ENCODE measurements at regions not wholly inside any gene's neighbourhood (a gene's known extent, or its start where the extent isn't known, plus 50 kb on each side); places are given as distances from the start of the nearest gene placed in this dataset.
"Not testable (repeated sequence)": the region's sequence is repeated elsewhere in the genome, so short reads cannot be mapped to it uniquely, and the experiment has no call there.

DNA sequence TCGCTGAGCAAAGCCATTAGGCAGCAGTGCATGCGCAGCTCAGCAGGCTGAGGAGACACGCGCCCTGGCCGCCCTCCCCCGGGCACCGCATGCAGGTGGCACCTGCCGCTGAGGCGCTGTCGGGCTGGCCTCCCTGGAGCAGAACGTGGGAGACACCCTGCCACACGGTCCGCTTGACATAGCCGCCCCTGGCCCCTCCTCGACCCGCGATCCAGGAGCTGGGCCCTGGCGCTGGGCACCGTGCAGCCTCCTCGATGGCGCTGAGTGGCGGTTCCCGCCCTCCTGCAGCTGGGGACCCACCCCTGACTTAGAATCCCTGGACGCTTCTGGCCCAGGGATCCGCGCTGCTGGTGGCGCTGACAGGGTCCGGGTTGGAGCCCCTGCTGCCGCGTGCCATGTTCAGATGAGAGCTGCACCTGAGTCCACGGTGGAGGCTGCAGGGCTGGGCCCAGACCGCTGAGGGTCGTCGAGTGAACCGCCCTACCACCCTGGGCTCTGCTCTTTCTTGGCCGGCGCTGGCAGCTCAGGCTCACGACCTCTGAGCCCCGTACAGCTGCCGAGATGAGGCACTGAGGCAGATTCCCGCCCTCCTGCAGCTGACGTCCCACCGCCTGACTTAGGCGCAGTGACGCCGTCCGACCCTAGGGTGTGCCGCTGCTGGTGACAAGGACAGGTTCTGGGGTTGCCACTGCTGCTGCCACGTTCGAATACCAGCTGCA is 116.8 kb downstream of the OR13A1 start:
- no peak for DNase-seq (ENCODE audit: low read depth)

DNA sequence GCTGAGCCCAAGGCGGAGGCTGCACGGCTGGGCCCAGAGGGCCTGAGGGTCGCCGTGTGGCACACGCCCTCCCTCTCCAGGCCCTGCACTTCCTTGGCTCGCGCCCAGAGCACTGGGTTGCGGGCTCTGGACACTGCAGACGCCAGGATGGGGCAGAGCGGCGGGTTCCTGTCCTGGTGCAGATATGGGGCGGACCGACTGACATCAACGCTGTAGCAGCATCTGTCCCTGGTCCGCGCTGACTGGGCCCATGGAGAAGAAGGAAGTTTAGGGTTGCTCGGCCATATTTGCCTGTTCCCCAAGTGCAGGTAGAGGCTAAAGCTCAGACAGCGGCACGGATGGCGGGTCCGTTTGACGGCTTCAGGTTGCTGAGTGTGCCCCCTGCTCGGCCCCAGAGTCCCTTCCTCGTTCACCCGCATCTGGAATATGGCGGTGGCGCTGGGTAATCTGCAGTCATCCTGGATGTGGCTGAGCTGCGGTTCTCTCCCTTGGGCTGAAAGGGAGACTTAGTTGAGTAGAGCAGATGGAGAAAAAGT is 116.1 kb downstream of the OR13A1 start:
- DNase-seq (ENCODE audit: low read depth): no peak

DNA sequence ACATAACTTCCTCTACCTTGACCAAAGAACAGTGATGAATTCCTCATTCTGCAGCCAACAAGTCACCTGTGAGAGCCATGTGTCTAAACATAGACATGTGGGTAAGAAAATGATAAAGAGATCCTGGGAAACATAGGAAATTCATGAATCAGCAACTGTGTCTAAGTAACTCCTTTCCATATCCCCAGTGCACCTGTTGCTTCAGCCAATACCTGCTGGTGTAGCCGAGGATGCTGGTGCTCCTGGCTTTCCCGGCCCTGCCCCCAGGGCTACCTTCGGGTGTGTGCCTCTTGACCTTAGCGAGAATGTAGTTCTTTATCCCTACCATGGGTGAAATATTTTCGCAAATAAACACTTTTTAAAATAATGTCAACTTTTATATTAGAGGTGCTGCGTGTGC is 114.1 kb downstream of the OR13A1 start:
- DNase-seq (ENCODE audit: low read depth): no peak

DNA sequence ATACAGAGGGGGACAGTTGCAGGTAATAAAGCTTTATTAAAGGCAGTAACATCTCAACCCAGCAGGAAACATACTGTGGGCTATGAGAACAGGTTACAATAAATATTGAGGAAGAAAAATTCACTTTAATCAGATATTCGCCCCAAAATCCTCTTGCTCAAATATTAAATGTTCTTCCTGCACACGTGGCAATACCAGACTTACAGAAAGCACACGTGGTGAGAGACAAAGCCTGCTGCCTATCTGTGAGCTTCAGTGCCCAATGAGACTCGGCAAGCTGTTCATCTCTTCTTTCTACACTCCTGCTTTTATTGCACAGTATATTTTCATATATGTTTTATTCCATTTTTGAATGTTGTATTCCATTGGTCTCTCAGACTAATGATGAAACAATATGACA is 113.2 kb downstream of the OR13A1 start:
- DNase-seq (ENCODE audit: low read depth): no peak

DNA sequence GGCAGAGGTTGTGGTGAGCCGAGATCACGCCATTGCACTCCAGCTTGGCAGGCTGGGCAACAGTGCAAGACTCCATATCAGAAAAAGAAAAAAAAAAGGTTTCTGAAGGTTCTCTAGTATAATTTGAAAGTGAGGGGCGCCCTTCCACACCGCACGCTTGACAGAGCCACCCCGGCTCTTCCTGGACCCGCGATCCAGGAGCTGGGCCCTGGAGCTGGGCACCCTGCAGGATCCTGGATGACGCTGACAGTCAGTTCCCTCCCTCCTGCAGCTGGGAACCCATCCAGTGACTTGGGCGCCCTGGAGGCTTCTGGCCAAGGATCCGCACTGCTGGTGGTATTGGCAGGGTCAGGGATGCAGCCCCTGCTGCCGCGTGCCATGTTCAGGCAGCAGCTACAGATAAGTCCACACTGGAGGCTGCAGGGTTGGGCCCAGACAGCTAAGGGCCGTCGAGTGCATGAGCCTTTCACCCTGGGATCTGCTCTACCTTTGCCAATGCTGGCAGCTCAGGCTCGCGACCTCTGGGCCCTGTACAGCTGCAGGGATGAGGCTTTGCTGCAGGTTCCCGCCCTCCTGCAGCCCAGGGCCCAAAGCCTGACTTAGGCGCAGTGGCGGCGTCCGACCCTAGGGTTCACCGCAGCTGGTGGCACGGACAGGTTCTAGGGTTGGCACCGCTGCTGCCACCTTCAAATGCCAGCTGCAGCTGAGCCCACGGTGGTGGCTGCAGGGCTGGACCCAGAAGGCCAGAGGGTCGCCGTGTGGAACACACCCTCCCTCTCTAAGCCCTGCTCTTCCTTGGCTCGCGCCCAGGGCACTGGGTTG is 110.2 kb downstream of the OR13A1 start:
- DNase-seq (ENCODE audit: low read depth): no peak

DNA sequence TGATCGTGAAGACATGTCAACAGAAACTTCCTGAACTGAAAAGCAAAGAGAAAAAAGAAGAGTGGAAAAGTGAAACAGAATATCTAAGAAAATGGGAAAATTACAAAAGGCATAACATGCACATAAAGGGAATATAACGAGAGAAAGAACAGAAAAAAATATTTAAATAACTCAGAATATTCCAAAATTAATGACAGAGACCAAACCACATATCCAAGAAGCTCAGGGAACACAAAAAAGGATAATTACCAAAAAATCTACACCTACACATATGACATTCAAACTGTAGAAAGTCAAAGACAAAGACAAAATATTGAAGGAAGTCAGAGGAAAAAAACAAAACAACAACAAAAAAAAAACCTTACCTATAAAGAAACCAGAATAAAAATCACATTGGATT is 105.5 kb downstream of the OR13A1 start:
- no peak for DNase-seq (ENCODE audit: low read depth)

DNA sequence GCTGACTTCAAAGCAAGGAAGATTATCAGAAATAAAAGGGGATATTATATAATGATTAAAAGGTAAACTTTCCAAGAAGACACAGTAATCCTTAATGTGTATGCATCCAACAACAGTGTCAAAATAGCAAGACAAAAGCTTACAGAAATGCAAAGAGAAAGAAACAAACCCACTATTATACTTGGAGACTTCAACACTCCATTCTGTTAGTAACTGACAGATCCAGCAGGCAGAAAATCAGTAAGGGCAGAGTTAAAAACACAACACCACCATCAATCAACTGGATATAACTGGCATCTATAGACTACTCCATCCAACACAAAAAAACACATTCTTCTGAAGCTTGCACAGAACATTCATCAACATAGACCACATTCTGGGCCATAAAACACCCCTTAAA is 103.8 kb downstream of the OR13A1 start:
- DNase-seq (ENCODE audit: low read depth): no peak

DNA sequence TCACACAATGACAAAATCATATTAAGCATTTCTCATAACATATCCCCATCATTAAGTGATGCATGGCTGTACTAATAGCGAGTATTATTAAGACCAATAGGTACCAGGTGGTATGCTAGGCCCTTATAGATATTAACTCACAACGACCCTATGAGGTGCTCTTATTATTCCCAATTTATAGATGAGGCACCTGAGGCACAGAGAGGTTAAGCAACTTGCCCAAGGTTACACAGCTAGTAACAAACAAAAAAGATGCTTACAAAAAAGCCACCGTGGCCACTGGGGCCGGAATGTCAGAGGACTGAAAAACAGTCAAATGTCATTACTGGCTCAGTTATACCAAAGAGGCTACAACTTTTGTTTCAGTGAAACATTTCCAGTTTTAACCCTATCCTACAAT is 96.0 kb downstream of the OR13A1 start:
- DNase-seq (ENCODE audit: low read depth): no peak

DNA sequence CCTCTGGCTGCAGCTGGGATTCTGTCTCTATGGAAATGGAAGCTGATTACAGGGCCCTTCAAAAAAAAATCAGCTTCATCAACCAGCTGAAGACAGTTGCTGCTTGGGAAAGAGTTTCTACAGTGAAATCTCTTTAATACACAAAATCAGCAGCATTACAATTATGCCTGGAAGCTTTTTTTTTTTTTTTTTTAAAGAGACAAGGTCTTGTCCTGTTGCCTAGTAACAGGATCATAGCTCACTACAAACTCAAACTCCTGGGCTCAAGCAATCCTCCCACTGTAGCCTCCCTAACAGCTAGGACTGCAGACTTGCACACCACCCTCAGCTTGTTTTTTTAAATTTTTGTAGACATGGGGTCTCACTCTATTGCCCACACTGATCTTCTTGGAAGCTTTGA is 94.5 kb downstream of the OR13A1 start:
- DNase-seq (ENCODE audit: low read depth): no peak

DNA sequence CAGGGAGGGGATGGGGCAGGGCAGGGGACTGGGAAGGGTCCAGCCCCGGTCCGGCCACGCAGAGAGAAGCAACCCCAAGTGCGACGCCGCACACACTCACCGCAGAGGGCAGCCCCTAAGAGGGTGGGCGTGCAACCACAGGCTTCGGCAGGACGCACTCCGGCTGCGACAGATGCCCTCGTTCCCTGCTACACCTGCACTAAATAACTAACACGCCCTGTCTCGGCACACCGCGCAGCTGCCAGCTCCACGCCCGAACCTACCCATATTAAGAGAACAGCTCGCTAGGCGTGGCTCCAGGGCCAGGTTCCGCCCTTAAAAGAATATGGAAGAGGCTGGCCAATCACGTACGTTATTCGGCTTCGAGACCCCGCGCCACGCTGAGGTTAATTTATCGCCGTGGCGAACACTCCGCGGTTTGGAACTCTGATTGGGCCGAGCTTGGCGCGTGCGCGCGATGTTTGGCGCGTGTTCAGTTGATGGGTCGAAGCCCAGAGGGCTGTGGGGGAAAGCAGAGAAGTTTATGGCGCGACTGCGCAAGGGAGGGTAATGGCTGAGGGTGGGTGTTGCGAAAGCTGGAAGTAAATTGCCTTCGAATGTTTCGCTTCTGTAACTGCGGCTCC is 91.1 kb downstream of the OR13A1 start:
- no peak for DNase-seq (ENCODE audit: low read depth)

DNA sequence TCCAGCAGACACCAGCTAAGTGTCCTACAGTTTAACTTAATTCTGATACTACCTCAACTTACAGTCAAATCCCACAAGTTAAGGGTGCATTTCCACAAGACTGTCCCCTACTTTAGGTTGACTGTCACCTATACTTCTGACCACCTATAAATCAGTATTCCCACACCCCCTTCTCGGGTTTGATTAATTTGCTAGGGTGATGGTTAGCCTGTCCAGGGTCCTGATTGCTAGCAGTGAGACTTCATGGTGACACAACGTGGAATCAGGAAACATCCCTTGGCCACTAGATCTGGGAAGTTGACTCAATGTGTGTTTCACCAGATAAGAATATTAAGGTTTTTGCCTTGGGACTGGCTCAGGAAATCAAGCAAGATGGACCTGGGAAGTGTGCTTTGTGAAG is 88.4 kb downstream of the OR13A1 start:
- DNase-seq (ENCODE audit: low read depth): no peak

DNA sequence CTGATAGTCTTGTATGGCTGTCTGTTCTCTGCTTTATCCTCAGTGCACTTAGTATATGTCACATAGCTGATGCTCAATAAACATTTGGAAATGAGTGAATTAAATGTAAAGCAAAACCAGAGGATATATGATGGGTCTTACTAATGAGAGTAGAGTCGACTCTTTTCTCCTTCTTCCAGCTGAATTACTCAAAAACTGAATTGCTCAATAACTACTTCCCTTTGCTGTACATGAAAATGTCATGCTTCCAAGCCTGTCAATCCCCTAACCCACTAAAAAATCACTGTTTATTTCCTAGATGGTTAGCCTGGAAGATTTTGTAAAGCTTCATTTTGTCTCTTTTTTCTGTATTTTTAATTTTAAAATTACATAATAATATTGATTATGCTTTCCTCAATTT is 88.0 kb downstream of the OR13A1 start:
- DNase-seq (ENCODE audit: low read depth): no peak

DNA sequence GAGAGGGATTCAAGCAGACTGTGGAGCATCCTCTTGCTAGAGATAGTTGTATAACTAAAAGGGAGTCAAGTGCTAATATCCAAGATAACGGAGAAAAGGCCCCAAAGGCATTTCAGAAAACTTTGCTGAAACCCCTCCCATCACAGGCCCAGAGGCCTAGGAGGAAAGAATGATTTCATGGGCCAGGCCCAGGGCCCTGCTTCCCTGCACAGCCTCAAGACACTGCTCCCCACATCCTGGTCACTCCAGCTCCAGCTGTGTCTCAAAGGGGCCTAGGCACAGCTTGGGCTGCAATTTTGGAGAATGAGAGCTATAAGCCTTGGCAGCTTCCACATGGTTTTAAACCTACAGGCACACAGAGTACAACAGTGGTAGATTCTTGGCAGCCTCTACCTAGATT is 85.6 kb downstream of the OR13A1 start:
- no peak for DNase-seq (ENCODE audit: low read depth)

DNA sequence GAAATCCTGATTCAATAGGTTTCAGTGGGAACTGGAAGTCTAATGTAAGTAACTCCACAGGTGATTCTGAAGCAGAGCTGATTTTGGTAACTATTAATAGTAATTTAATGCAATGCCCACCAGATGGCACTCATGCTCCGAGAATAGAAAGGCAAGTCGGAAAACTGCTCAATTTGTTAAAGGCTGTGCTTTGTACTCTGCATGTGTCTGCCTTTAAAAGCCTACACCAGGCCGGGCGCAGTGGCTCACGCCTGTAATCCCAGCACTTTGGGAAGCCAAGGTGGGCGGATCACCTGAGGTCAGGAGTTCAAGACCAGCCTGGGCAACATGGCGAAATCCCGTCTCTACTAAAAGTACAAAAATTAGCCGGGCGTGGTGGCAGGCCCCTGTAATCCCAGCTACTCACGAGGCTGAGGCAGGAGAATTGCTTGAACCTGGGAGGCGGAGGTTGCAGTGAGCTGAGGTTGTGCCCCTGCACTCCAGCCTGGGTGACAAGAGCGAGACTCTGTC is 80.1 kb downstream of the OR13A1 start:
- DNase-seq (ENCODE audit: low read depth): peak; percentile 65

DNA sequence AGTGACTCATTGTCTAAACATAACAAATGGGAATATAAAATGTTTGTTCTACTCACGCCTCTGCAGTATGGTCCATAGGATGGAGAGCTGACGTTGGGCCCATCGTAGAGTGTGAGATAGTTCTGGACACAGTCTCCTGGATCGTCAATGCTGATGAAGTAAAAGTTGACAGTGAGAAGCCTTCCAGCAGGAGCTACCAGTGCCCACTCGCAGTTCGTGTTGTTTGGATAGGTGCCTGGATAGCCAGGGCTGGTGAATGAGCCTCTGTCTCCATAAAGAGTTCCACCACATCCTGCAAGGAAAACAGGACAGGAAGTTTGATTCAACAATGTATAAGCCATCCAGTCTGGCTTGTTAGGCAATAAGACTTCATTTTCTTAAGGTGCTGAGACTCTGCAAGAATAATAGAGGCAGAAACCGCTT is 79.6 kb downstream of the OR13A1 start:
- no peak for DNase-seq (ENCODE audit: low read depth)

DNA sequence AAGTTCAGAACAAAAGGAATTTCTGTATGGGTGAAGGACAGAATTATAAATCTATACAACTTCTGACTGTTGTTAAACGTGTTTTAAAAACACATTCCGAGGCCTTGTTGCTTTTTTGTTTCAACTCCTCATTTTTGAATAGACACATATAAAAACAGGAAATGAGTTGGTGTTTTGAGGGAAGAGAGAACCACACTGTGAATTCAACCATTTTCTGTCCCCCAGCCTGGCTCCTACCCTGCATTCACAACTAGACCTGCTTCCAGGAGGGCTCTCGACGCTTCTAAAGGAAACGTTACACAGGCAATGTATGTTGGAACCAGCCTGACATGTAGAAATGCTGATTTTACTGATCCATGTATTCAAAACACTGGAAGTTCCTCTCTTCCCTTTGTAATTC is 76.5 kb downstream of the OR13A1 start:
- no peak for DNase-seq (ENCODE audit: low read depth)

DNA sequence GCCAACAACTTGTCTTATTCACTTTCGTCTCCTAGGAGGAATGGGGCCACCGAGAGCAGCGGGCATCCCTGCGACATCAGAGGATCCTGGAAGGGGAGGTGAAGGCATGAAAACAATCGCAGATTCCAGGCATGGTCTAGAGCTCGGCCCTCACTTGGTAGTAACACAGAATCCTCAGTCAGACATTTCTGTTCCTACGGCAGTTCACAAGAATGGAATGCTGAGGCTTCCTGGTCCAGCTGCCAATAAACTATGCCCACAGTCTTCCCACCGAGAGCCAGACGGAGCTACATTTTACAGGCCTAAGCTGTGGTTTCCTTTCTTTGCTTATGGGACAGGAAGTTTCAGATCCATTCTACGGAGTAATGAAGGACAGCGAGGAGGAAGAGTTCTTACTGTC is 75.8 kb downstream of the OR13A1 start:
- peak; percentile 36 for DNase-seq (ENCODE audit: low read depth)

DNA sequence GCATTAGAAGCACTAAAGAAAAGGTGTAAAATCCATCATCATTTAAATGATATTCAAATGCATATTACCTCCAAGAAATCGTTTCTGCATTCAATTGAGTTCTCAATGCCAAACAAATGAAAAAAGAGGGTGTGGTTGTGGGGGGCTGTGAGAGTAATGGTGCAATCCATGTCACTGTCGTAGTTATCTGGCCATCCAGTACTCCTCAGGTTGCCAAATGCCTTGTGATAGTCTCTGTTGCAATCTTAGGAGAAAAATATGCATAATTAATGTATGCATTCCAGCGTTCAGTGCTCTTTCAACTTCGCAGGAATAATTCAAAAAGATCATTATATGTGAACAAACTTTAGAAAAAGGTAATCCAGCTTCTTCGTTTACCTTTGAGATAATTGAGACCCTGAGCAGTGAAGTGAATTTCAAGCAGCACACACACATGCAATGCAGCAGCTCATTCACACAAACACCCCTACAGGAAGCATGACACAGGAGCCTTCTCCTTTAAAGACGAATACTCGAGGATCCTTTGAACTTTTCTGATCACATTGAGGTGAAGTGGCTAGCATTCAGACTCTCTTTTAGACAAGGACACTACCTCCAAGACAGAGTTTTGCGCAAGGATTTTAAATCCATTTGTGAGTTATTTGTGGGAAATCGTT is 73.4 kb downstream of the OR13A1 start:
- no peak for DNase-seq (ENCODE audit: low read depth)

DNA sequence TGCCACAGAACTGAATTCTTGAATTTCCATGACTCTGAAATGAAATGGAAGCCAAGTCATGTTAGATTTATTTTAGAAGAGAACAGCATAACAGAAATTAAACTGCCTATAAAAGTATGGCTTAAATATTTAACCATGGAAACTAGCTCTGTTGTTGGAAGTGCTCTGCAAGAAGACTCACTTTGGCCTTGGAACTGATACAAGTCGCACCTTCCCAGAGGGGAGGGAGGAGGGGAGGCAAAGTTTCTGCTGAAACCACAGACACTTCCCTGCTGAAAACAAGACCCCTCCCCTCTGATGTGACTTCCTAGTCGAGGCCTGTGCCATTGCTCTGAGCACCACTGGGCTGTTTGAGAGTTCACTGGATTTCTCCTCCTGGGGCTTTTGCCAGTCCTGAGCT is 72.1 kb downstream of the OR13A1 start:
- DNase-seq (ENCODE audit: low read depth): no peak

DNA sequence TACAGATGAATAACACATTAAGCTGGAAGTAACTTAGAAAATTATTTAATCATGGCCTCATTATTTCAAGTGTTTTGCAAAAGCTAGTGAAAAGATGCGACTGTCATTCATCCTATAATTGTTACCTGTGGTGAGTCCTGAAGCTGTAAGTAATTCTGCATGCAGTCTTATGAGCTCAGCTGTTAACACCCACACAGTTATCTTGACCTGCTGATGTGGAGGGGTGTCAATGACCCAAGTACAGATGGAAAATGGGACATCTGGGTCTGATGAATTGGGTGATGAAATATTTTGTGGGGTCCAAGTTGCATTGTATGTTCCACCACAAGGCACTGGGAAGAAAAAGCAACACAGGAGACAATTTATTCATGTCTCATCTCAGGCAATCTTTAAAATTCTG is 68.9 kb downstream of the OR13A1 start:
- no peak for DNase-seq (ENCODE audit: low read depth)

DNA sequence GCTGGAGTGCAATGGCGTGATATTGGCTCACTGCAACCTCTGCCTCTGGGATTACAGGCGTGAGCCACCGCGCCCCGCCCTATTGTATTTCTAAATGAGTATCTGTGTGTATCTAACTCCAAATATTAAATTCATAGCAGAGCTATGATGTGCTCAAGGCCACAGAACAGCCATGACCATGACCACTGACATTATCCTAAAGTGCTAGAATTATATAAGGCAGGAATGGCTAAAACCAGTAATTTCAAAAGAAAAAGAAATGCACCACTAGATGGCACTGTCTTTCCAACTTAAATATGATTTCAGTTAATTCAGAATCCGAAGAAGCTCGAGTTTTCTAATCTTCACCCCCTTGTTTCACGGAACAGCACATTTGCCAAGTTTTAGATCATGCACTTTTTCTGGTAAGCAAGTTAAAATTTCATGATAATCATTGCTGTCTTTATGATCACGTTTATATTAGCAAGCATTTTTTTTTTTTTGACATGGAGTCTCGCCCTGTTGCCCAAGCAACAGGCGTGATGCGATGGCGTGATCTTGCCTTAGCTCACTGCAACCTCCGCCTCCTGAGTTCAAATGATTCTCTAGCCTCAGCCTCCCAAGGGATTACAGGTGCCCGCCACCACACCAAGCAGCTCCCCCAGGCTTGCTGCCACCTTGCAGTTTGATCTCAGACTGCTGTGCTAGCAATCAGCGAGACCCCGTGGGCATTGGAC is 65.3 kb downstream of the OR13A1 start:
- DNase-seq (ENCODE audit: low read depth): peak; percentile 73

DNA sequence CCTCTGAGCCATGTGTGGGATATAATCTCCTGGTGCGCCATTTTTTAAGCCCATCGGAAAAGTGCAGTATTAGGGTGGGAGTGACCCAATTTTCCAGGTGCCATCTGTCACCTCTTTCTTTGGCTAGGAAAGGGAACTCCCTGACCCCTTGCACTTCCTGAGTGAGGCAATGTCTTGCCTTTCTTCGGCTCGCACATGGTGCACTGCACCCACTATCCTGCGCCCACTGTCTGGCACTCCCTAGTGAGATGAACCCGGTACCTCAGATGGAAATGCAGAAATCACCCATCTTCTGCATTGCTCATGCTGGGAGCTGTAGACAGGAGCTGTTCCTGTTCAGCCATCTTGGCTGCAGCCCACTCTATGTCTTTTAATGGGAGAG is 64.7 kb downstream of the OR13A1 start:
- DNase-seq (ENCODE audit: low read depth): not testable (repeated sequence)

All from amniotic epithelial cell (primary cell).